ENCODE measurements at regions not wholly inside any gene's neighbourhood (a gene's known extent, or its start where the extent isn't known, plus 50 kb on each side); places are given as distances from the start of the nearest gene placed in this dataset.
"Not testable (repeated sequence)": the region's sequence is repeated elsewhere in the genome, so short reads cannot be mapped to it uniquely, and the experiment has no call there.

GRCh38 chr3:168709073-168709472 is 613.3 kb upstream of the GOLIM4 start:
- no peak for DNase-seq
- no peak for ATAC-seq
- intact Hi-C loops (cut with micrococcal nuclease): no loop called here

GRCh38 chr3:168707900-168708299 is 612.2 kb upstream of the GOLIM4 start:
- DNase-seq: no peak
- intact Hi-C loops (cut with micrococcal nuclease): no loop called here

GRCh38 chr3:168705412-168705811 is 609.7 kb upstream of the GOLIM4 start:
- intact Hi-C loops (cut with micrococcal nuclease): no loop called here
- no peak for ATAC-seq

More at GRCh38 chr3:168707900-168708299, 612.2 kb upstream of the GOLIM4 start:
- no peak for ATAC-seq

GRCh38 chr3:168696051-168696450 is 600.3 kb upstream of the GOLIM4 start:
- no peak for ATAC-seq
- no peak for DNase-seq
- intact Hi-C loops (cut with micrococcal nuclease): no loop called here

More at GRCh38 chr3:168705412-168705811, 609.7 kb upstream of the GOLIM4 start:
- no peak for DNase-seq

GRCh38 chr3:168693870-168694269 is 598.1 kb upstream of the GOLIM4 start:
- ATAC-seq: no peak
- intact Hi-C loops (cut with micrococcal nuclease): no loop called here
- DNase-seq: no peak

GRCh38 chr3:168688267-168688666 is 592.5 kb upstream of the GOLIM4 start:
- intact Hi-C loops (cut with micrococcal nuclease): no loop called here
- ATAC-seq (no peak), DNase-seq (no peak)

GRCh38 chr3:168684519-168684918 is 588.8 kb upstream of the GOLIM4 start:
- ATAC-seq: no peak
- intact Hi-C loops (cut with micrococcal nuclease): no loop called here
- DNase-seq: no peak

- intact Hi-C loops (cut with micrococcal nuclease): no loop called here
- ATAC-seq (no peak), DNase-seq (no peak)
These were observed 583.0 kb upstream of the GOLIM4 start for GRCh38 chr3:168678730-168679129.

GRCh38 chr3:168671091-168671490 is 575.4 kb upstream of the GOLIM4 start:
- intact Hi-C loops (cut with micrococcal nuclease): no loop called here
- DNase-seq (no peak), ATAC-seq (no peak)

GRCh38 chr3:168660879-168661657 is 565.3 kb upstream of the GOLIM4 start:
- DNase-seq; ATAC-seq; intact Hi-C loops (cut with micrococcal nuclease): not testable (repeated sequence)

GRCh38 chr3:168659015-168659414 is 563.3 kb upstream of the GOLIM4 start:
- ATAC-seq (no peak), DNase-seq (no peak)
- intact Hi-C loops (cut with micrococcal nuclease): no loop called here

GRCh38 chr3:168655611-168656010 is 559.9 kb upstream of the GOLIM4 start:
- intact Hi-C loops (cut with micrococcal nuclease): no loop called here
- ATAC-seq: no peak
- no peak for DNase-seq

GRCh38 chr3:168654700-168655099 is 559.0 kb upstream of the GOLIM4 start:
- intact Hi-C loops (cut with micrococcal nuclease): no loop called here
- DNase-seq: no peak
- ATAC-seq: no peak

- intact Hi-C loops (cut with micrococcal nuclease): no loop called here
- ATAC-seq (no peak), DNase-seq (no peak)
These were observed 557.5 kb upstream of the GOLIM4 start for GRCh38 chr3:168653255-168653654.

GRCh38 chr3:168648321-168648720 is 552.6 kb upstream of the GOLIM4 start:
- no peak for DNase-seq
- ATAC-seq: no peak
- intact Hi-C loops (cut with micrococcal nuclease): no loop called here

- ATAC-seq (no peak), DNase-seq (no peak)
- intact Hi-C loops (cut with micrococcal nuclease): no loop called here
These were observed 551.9 kb upstream of the GOLIM4 start for GRCh38 chr3:168647582-168647981.

GRCh38 chr3:168645180-168645579 is 549.5 kb upstream of the GOLIM4 start:
- intact Hi-C loops (cut with micrococcal nuclease): no loop called here
- ATAC-seq: no peak

GRCh38 chr3:168628549-168628948 is 532.8 kb upstream of the GOLIM4 start:
- no peak for DNase-seq
- no peak for ATAC-seq
- intact Hi-C loops (cut with micrococcal nuclease): no loop called here

More at GRCh38 chr3:168645180-168645579, 549.5 kb upstream of the GOLIM4 start:
- DNase-seq: no peak

- intact Hi-C loops (cut with micrococcal nuclease): no loop called here
- DNase-seq: no peak
- no peak for ATAC-seq
These were observed 529.8 kb upstream of the GOLIM4 start for GRCh38 chr3:168625477-168625876.

- intact Hi-C loops (cut with micrococcal nuclease): no loop called here
- no peak for DNase-seq
- ATAC-seq: no peak
These were observed 529.2 kb upstream of the GOLIM4 start for GRCh38 chr3:168624892-168625448.

GRCh38 chr3:168624195-168624594 is 528.5 kb upstream of the GOLIM4 start:
- DNase-seq (no peak), ATAC-seq (no peak)
- intact Hi-C loops (cut with micrococcal nuclease): no loop called here

All from left ventricle myocardium superior (tissue), 1 donor.